NCI-H1092 (cell line): ENCODE measurements at regions not wholly inside any gene's neighbourhood (a gene's known extent, or its start where the extent isn't known, plus 50 kb on each side); places are given as distances from the start of the nearest gene placed in this dataset.
"Not testable (repeated sequence)": the region's sequence is repeated elsewhere in the genome, so short reads cannot be mapped to it uniquely, and the experiment has no call there.

ENCODE experiments used
- DNase-seq: peaks from one replicate; lab custom pipeline; 2025; lab: John Stamatoyannopoulos, UW

DNA sequence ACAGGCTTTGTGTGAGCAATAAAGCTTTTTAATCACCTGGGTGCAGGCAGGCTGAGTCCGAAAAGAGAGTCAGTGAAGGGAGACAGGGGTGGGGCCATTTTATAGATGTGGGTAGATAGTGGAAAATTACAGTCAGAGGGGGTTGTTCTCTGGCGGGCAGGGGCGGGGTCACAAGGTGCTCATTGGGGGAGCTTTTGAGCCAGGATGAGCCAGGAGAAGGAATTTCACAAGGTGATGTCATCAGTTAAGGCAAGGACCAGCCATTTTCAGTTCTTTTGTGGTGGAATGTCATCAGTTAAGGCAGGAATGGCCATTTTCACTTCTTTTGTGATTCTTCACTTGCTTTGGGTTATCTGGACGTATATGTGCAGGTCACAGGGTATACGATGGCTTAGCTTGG, 571.3 kb upstream of the PCDH7 start:
- not testable (repeated sequence) for DNase-seq

DNA sequence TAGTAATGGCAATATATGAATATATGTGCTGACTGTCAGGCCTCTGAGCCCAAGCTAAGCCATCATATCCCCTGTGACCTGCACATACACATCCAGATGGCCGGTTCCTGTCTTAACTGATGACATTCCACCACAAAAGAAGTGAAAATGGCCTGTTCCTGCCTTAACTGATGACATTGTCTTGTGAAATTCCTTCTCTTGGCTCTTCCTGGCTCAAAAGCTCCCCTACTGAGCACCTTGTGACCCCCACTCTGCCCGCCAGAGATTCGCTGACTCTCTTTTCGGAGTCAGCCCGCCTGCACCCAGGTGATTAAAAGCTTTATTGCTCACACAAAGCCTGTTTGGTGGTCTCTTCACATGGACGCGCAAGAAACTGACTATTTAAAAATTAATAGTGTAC, 570.6 kb upstream of the PCDH7 start:
- not testable (repeated sequence) for DNase-seq

DNA sequence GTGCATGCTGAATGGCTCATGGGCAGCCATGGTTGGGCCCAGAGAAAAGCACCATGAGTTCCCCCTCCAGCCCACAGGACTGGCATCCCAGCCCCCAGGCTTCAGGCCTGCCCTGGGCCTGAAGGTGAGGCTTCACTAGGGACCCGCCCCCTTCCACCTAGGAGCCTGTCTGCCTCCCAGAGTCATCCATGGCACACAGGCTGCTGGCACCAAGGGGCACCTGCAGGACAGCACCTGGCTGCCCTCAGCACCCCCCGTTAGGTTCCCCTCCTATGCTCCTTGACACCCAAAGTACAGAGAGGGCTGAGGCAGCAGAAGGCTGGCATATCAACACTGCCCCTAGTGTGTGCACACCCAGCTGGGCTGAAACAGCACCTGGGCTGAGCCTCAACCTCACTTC, 566.7 kb upstream of the PCDH7 start:
- no peak for DNase-seq

GRCh38 chr4:30160140-30160539, 560.0 kb upstream of the PCDH7 start:
- DNase-seq = no peak

GRCh38 chr4:30172416-30172815, 547.8 kb upstream of the PCDH7 start:
- no peak for DNase-seq

GRCh38 chr4:30181512-30181911, 538.7 kb upstream of the PCDH7 start:
- no peak for DNase-seq

DNA sequence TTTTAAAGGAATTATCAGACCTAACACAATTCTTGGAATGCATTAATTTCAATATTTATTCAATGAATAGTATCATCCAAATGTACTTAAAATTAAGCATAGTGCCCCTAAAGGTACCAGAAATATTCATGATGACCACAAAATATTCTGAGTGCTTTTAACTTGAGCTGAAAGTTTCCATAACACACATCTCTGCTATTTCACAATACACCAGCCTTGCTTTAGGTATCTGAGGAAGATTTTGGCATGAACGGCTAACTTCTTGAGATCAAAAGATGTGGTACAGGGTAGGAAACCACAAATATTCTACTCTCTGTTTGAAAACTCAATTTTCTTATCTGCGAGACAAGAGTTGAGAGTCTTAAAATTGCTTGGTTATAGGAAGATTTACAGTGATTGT, 538.3 kb upstream of the PCDH7 start:
- no peak for DNase-seq

DNA sequence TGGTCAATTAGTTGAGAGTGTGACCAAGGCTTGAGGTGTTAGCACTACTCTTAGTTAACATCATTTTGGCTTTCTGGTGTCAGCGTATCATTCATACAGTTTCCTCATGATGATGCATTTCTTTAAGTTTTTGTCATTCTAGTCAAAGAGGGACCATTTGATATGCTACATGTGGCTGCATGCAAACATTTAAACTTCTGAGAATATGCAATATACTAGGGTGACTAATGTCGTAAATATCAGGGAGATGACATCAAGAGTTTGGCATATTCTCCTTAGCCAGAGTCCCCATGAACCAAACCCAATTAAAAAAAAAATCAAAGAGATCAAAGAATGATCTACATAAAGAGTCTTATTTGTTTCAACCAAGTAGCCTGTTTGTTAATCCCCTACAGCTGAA, 537.4 kb upstream of the PCDH7 start:
- no peak for DNase-seq

DNA sequence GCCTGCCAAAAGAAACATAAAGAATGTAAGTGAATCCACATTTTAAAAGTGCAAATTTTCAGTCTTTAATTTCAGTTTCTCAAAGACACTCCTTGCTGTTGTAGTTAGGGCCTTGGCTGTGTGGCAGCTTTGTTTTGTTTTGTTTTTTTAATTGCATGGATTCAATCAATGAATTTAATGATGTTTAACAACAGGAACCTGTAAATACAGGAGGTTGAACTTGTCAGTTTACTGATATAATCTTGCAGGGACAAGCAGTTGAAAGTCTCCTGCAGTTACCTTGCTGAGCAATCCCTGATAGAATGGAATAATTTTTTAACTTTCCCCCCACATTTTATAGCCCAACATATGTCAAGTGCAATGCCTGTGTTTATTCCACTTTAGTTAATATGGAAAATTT, 528.3 kb upstream of the PCDH7 start:
- no peak for DNase-seq

- DNase-seq = no peak
These were observed 512.8 kb upstream of the PCDH7 start for GRCh38 chr4:30207389-30207788.

DNA sequence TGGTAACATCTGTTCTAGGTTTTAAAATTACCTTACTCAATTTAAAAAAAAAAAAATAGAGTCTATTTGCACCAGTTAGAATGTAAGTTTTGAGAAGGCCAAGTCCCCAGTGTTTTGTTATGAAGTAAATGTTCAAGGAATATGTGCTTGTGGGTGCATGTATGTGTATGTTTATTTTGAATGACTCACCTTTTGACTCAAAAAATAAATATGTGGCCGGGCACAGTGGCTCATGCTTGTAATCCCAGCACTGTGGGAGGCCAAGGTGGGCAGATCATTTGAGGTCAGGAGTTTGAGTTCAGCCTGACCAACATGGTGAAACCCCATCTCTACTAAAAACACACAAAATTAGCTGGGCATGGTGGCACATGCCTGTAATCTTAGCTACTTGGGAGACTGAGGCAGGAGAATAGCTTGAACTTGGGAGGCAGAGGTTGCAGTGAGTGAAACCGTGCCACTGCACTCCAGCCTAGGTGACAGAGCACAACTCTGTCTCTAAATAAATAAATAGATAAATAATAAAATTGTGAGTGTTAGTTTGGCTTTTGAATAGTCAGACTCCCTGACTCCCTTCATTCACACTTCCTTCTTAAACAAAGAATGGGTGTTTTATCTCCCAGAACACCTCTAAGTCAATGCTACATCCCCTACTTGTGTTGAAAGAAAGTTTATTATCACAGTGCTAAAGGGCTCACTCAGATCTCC, 511.3 kb upstream of the PCDH7 start:
- no peak for DNase-seq

- not testable (repeated sequence) for DNase-seq
These were observed 504.2 kb upstream of the PCDH7 start for GRCh38 chr4:30215973-30216372.

GRCh38 chr4:30245140-30245539, 475.0 kb upstream of the PCDH7 start:
- DNase-seq = no peak

GRCh38 chr4:30256116-30256832, 463.9 kb upstream of the PCDH7 start:
- DNase-seq = no peak

DNA sequence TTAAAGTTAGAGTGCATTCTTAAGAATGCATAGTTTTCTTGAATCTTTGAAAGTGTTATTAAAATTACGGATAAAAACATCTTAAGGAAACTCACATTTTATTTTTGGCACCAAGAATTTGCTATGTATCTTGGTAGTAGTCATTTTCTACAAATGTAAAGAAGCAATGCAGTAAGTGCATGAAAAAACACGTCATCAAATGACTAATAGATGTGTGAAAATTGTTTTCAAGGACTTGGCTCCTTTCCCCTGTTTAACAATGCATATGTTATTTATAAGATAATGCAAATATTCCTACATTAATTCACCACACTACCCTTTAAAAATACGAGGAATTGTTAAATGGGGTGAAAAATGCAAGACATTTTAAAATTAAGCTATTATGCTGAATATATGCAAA, 461.2 kb upstream of the PCDH7 start:
- no peak for DNase-seq

GRCh38 chr4:30262379-30262778, 457.8 kb upstream of the PCDH7 start:
- no peak for DNase-seq

- no peak for DNase-seq
These were observed 455.7 kb upstream of the PCDH7 start for GRCh38 chr4:30264465-30264864.

DNA sequence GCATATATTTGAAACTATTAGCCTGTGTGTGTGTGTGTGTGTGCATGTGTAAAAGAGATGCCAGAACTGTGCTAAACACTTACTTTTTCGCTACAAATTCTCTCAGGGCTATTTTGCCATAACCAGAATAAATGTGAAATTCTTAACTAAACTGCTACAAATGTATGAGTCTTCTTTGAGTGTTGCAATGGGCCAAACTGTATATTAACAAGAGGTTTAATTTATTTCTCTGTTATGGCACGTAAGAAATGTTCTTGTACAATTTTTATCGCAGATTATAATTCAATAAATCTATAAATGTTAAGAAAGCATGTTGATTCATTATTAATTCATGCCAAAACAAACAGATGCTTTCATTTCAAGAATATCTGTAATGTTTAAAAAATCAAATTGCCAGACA, 454.5 kb upstream of the PCDH7 start:
- no peak for DNase-seq

DNA sequence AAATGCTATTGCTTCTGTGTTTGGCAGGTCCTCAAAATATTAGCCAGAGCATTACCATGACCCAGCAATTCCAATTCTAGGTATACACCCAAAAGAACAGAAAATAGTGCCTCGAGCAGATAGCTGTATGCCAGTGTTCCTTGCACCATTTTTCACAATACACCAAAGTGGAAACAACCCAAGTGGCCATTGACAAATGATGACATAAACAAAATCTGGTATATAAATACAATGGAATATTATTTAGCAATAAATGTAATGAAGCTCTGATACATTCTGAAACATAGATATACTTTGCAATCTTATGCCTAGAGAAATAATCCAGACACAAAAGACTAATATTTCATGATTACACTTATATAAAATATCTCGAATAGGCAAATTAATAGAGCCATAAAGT, 451.8 kb upstream of the PCDH7 start:
- no peak for DNase-seq

GRCh38 chr4:30269850-30270249, 450.3 kb upstream of the PCDH7 start:
- DNase-seq = no peak

DNA sequence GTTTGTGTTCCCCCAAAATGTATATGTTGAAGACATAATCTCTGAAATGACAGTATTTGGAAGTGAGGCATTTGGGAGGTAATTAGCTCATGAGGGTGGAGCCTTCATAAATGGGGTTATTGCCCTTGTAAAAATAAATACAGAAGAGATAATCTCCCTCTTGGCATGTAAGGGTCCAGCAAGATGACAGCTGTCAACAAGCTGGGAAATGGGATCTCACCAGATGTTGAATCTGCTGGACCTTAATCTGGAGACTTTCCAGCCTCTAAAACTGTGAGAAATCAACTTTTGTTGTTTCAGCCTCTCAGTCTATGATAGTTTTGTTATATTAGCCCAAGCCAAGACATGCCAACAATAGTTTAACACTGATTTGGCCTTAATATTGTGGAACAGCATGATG, 438.2 kb upstream of the PCDH7 start:
- no peak for DNase-seq

GRCh38 chr4:30283336-30283735, 436.8 kb upstream of the PCDH7 start:
- DNase-seq = no peak

- no peak for DNase-seq
These were observed 425.9 kb upstream of the PCDH7 start for GRCh38 chr4:30294295-30294694.

DNA sequence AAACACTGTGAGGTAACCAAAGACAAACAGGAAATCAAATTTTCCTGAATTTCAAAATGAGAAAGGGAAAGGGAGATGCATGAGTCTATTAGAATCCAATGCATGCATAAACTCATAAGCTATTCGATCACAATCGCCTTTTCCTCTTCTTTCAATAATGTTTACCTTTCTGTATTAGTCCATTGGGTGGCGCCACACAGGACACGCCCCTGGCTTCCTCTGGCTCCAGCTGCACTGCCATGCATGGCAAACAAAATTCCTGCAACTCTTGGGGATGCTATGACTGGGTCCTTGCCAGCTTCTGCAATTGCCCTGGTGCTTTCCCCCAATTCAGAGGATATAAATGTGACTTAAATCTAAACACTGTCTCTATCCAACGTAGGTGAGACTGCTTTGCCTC, 424.5 kb upstream of the PCDH7 start:
- no peak for DNase-seq
